ENCODE measurements at regions not wholly inside any gene's neighbourhood (a gene's known extent, or its start where the extent isn't known, plus 50 kb on each side); places are given as distances from the start of the nearest gene placed in this dataset.

DNA sequence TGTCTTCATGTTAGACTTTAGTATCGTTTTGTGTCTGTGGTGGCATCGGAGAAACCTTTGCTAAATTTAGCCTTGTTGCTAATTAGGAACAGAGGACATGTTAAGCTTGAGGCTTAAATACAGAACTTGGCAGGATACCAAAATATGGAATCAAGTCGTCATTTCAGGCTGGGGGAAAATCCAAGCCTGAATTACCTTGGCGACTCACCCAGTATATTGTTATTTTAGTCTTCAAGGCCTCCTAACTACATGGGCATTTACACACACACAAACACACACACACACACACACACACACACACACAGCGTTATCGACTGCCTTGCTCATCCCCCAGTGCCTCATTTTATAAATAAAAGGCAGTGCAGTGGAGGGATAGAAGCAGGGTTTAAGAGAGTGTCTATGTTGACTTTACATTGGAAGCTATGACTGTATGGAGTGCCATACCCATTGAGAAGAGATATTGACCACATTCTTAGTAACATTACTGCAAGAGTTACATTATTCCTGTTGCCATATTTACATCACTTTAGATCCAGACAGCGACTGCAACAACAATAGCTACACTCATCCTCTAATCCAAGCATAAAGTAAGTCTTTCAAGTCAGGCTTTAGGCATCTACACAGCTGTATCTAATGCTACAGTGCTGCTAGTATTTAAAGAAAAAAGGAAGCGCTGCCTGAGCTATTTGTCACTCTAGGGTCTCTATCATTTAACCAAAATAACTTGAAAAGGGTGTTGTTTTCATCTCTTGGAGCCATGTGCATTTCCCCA lies 210.8 kb upstream of the SEMA6D start:
- intact Hi-C loops (cut with DNase I): loop anchor here (5.0 kb wide), 2 partner anchors 211 to 481 kb away; partner anchors contain the start of gene SEMA6D
- no peak for DNase-seq (ENCODE audit: low spot score)

GRCh38 chr15:47507221-47507985 lies 209.9 kb upstream of the SEMA6D start:
- intact Hi-C loops (cut with DNase I): loop anchor here (5.0 kb wide), 2 partner anchors 210 to 480 kb away; partner anchors contain the start of gene SEMA6D
- DNase-seq (ENCODE audit: low spot score): no peak

GRCh38 chr15:47511261-47511660 lies 206.0 kb upstream of the SEMA6D start:
- DNase-seq (ENCODE audit: low spot score): no peak
- intact Hi-C loops (cut with DNase I): loop anchor here (5.0 kb wide), 1 partner anchor 96 kb away; no protein-coding TSS in a partner anchor

- intact Hi-C loops (cut with DNase I): loop anchor here (5.0 kb wide), 1 partner anchor 94 kb away; no protein-coding TSS in a partner anchor
- DNase-seq (ENCODE audit: low spot score): no peak
Observed at GRCh38 chr15:47513471-47513870, 203.8 kb upstream of the SEMA6D start.

DNA sequence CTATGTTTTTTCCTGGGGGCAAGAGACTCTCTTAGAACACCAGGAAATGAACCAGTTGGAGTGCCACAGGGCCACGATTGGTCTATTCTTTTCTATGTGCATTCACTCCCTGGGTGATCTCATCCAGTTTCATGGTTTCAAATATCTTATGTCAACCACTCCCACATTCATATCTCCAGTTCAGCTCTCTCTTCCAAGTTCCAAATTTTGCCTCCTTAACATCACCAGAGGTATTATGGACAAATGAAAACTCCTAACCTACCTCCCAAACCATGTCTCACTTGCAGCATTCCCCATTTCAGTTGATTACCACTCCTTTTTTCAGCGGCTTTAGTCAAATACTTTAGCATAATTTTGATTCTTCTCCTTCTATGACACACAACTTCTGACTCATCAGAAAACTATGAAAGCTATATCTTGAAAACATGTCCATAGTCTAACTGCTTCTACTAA lies 203.1 kb upstream of the SEMA6D start:
- intact Hi-C loops (cut with DNase I): loop anchor here (5.0 kb wide), 1 partner anchor 93 kb away; no protein-coding TSS in a partner anchor

DNA sequence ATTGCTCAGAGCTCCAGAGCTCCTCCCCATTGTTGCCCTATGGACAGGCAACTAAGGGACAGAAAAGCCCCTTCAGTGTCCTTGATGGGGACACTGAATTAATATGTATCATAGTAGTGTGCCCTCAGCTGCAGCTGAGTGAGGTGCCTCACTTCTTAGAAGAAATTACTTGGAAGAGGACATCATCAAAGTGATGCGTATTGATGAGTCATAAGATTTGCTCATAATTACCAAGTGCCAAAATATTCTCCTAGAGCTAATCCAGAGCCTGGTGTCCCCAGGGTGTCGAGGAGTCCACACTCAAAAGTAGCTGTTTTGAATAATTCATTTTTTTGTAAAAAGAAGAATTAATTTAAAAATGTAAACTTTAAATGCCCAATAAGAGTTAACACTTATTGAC lies 200.7 kb upstream of the SEMA6D start:
- intact Hi-C loops (cut with DNase I): no loop called here
- no peak for DNase-seq (ENCODE audit: low spot score)

More for the DNA sequence above, 203.1 kb upstream of the SEMA6D start:
- DNase-seq (ENCODE audit: low spot score): no peak

DNA sequence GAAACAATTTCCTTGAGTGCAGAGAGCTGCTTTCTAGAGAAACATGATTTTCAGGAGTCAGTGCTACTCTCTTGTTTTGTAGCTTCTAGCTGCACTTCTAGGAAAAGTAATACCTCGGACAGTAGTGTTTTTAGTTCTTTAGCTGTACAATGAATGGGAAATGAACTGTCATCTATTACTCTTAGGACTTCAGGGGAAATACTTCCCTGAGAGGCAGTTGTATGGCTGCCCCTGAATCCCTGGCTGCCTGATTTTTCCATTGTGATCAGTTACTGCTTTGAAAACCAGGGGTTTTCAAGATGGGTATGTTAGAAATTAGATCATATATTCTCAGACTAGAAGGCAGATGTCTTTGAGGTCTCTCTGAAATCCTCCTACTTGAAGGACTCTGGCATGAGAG lies 200.3 kb upstream of the SEMA6D start:
- DNase-seq (ENCODE audit: low spot score): no peak
- intact Hi-C loops (cut with DNase I): no loop called here

GRCh38 chr15:47517737-47518136 lies 199.6 kb upstream of the SEMA6D start:
- intact Hi-C loops (cut with DNase I): no loop called here
- DNase-seq (ENCODE audit: low spot score): no peak

DNA sequence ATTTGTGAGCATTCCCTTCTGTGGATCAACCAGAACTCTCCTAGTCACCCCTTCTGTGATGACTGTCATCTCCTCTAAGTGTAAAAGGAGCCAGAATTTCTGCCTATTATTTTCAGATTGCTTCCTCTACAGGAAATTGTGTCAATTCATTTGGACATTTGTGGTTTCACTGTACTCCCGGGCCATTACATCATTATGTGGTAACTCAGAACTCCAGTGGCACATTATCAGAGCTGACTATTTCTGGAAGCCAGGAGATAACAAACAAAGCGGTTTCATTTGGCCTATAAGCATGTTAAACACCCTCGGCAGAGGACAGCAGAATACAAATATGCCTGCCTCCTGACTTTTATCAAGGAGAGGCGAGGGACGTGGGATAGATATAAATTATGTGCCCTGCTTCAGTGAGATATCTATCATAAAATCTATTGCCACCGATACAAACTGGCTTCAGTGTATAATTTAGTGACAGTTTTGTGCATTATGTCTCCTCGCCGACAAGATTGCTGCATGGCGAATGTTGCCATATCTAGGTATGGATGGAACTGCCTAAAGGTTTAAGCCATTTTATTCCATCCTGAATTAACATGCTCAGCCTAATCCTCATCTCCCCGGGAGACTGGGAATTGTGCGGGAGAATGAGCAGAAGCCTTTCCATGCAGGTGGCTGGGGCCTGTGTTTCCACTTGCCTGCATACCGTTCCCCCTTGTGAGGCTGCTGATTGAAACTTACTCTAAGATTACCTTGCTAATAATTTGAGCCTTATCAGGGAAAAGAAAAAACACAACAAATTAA lies 193.4 kb upstream of the SEMA6D start:
- no peak for DNase-seq (ENCODE audit: low spot score)
- intact Hi-C loops (cut with DNase I): no loop called here

- intact Hi-C loops (cut with DNase I): no loop called here
- no peak for DNase-seq (ENCODE audit: low spot score)
Observed at GRCh38 chr15:47529241-47529640, 188.1 kb upstream of the SEMA6D start.

- DNase-seq (ENCODE audit: low spot score): no peak
Observed at GRCh38 chr15:47534673-47535072, 182.6 kb upstream of the SEMA6D start.

DNA sequence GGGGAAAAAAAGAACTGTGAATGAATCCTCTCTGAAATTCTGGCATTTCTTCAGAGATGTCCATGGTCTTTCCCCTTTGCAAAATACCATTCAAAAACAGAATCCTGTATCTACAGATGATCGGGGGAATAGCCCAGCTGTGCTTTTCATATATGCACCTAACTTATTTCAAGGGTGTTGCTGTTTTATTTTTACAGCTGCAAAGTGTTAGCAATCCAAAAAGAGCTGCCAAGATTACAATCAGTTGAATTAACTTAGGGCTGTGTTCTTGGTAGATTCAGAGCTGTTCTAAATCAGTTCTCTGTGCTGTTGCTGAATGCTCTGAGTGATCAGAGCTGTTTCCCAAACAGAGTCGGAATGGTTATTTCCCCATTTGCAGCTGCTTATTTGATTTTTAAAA lies 175.7 kb upstream of the SEMA6D start:
- intact Hi-C loops (cut with DNase I): no loop called here
- DNase-seq (ENCODE audit: low spot score): no peak

More at GRCh38 chr15:47534673-47535072, 182.6 kb upstream of the SEMA6D start:
- intact Hi-C loops (cut with DNase I): no loop called here

DNA sequence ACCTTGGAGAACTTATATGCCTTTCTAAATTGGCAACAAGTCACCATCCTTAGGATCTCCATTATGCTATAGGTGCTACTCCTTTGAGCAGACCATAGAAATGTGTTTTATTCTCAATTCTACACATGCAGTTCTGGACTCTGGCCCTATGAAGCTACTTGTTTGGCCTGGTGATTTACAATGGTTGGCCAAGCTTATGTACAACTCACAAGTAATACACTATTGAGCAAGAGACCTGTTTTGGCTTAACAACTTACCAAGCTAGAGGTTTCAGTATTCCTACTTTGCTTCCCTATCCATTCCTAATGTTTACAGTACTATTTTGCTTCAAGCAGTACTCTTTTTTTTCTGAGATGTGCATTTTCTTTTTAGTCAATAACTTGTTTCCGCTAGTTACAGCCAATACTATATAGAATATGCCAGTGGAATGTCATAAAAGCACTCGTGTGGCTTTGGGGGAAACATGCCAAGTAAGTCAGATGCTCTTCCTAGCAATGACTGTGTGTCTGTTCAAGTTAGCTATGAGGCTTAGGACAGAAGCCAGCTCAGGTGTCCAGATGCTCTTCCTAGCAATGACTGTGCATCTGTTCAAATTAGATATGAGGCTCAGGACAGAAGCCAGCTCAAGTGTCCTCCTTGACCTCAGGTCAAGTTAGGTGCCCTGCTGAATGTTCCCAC lies 174.9 kb upstream of the SEMA6D start:
- DNase-seq (ENCODE audit: low spot score): no peak
- intact Hi-C loops (cut with DNase I): no loop called here

DNA sequence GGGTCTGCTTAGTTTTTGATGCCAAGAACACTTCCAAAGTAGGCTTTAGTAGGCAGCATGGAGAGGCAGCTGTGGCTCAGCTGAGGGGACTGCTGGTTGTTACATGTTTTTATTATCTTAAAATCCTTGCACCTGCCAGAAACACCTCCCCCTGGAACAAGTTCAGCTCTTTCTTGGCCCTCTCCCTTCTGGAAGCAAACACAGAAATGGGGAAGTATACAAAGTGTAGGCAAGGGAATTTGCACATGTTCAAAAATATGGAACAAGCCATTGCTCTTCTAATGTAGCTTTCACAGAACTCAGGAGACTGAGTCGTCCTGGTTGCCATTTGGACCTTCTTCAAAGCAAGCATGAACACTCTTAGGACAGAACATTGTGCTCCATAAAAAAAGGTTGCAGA lies 169.1 kb upstream of the SEMA6D start:
- DNase-seq (ENCODE audit: low spot score): no peak
- intact Hi-C loops (cut with DNase I): no loop called here

DNA sequence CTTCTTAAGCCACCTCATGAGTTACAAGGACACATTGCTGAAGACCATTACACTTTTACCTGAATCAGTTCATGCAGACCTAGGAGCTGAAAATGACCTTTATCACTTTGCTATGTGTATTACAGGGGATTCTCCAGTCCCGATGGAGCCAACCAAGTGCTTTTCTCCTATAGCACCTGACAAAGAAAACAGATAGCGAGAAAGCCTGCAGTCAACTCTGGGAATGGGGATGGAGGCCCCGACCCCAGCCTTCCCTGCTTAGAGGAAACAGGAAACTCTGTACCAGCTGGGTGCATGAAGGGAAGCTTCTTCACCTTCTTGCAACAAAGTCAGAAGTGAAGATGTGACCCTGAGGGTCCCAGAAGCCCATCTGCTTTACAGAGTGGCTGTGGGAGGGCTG lies 168.3 kb upstream of the SEMA6D start:
- intact Hi-C loops (cut with DNase I): no loop called here

DNA sequence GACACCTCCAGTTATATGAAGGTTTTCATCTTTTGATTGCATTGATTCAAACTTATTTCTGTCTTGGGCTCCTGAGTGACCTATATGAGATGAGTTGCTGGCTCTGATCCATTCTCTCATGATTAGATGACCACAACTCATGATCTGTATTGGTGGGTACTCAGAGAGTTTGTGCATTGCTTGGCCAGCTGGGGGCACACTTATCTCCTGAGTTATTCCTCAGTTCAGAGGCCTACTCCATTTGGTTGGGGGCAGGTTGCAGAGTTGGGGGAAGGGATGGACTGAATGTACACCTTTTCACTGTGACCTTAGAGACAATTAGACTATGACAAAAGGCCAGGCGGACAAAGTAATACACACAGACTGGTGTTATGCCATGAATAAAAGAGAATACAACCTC lies 166.2 kb upstream of the SEMA6D start:
- intact Hi-C loops (cut with DNase I): no loop called here
- no peak for DNase-seq (ENCODE audit: low spot score)

More for the DNA sequence above, 168.3 kb upstream of the SEMA6D start:
- no peak for DNase-seq (ENCODE audit: low spot score)

GRCh38 chr15:47551546-47551945 lies 165.8 kb upstream of the SEMA6D start:
- intact Hi-C loops (cut with DNase I): no loop called here
- no peak for DNase-seq (ENCODE audit: low spot score)

- no peak for DNase-seq (ENCODE audit: low spot score)
- intact Hi-C loops (cut with DNase I): no loop called here
Observed at GRCh38 chr15:47552978-47553608, 164.2 kb upstream of the SEMA6D start.

DNA sequence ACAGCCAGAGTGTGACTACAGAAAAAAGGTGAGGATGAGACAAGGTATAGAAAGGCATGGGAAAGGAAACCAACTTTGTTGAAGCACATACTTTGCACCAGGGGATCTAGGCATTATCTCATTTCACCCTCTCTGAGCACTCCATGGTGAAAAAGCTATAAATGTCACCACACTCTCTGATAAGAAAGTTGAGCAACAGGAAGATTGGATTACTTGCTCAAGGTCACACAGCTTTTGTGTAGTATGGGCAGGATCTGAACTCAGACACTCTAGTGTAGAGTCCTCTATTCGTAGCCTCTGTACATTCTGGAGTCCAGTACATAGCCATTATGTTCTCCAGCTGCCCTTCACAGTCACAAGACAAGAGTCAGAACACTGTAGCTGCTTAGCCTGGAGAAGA lies 163.4 kb upstream of the SEMA6D start:
- no peak for DNase-seq (ENCODE audit: low spot score)
- intact Hi-C loops (cut with DNase I): no loop called here
